KOPT-K1 (cell line): ENCODE measurements at regions not wholly inside any gene's neighbourhood (a gene's known extent, or its start where the extent isn't known, plus 50 kb on each side); places are given as distances from the start of the nearest gene placed in this dataset.

Experiments
- H3K27ac ChIP-seq: fragments of 200-600 bp; sonication (generic); 2 replicates; pipeline ENCODE4 v1.5.1; 2016; ENCODE audit warnings: antibody characterized with exemption, mild to moderate bottlenecking, low read depth, low read length; ENCODE audit not compliant: poor library complexity, severe bottlenecking
- H3K36me3 ChIP-seq: fragments of 200-600 bp; sonication (generic); 2 replicates; pipeline ENCODE4 v1.5.1; 2017; ENCODE audit warnings: antibody characterized with exemption, mild to moderate bottlenecking, low read length, moderate library complexity; ENCODE audit not compliant: insufficient read depth
- H3K9me3 ChIP-seq: fragments of 200-600 bp; sonication (generic); 2 replicates; pipeline ENCODE4 v1.5.1; 2017; ENCODE audit warnings: antibody characterized with exemption, low read length, mild to moderate bottlenecking; ENCODE audit not compliant: insufficient read depth, poor library complexity, severe bottlenecking

DNA sequence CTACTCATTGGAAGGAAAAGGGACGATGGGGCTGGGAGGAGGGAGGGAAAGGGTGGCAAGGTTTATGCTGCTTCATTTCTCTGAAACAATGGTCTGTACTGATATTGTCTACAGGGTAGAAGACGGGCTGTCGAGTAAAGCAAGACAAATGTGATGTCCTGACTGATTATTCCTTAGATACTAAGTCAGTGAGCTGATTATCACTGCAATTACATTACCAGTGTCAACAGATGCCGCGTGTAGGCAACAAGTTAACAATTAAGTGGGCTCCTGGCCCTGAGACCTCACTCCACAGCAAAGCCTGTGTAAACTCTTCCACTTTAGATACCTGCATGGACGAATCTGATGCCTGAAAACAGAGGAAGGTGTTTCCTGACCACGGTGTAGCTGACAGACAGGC lies 602.8 kb downstream of the IRX1 start:
- Histone ChIP-seq H3K27ac (no peak overlapping the region), H3K9me3 (no peaks in the 10 kb centered on the region)

DNA sequence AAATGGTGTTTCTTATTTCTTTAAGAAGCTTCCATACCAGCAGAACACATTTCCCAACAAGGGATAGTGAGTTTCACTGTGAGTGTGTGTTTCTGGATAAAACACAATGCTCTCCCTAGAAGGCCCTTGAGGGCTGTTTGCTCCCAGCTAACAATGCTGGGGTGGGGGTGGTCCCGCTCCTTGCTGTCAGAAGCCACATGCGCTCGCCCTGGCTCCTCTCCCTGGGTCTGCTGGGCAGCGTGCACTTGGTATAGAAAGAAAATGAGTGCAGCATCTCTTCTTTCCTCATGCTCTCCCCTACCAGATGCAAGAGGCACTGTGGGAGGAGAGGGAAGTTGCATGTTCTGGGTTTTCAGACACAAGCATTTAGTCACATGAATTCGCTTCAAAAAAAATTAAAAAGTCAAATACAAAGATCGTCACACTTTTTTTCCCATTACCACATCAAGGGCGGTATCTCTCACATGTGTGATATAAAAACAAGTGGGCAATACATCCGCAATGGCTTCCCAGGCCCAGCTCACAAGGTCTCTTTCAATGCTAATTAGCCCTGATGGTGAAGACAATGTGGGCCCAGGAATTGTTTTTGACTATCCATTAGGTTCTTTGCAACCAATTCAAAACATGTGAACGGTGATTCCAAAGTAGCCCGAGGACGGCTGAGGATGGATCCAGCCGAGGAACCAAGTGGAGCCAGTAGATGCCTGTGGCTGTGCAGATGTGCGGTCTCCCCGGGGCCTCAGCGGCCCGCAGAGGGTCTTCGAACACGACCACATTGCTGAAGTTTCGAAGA lies 603.6 kb downstream of the IRX1 start:
- H3K27ac ChIP-seq, result no peak overlapping the region
- no peaks in the 10 kb centered on the region for H3K36me3 ChIP-seq
- no peaks in the 10 kb centered on the region for H3K9me3 ChIP-seq

More for the DNA sequence above, 602.8 kb downstream of the IRX1 start:
- no peaks in the 10 kb centered on the region for H3K36me3 ChIP-seq

- H3K36me3 ChIP-seq, result no peaks in the 10 kb centered on the region
- H3K9me3 ChIP-seq, result no peaks in the 10 kb centered on the region
- no peak overlapping the region for H3K27ac ChIP-seq
Measured at GRCh38 chr5:4203146-4203545, 607.5 kb downstream of the IRX1 start.

DNA sequence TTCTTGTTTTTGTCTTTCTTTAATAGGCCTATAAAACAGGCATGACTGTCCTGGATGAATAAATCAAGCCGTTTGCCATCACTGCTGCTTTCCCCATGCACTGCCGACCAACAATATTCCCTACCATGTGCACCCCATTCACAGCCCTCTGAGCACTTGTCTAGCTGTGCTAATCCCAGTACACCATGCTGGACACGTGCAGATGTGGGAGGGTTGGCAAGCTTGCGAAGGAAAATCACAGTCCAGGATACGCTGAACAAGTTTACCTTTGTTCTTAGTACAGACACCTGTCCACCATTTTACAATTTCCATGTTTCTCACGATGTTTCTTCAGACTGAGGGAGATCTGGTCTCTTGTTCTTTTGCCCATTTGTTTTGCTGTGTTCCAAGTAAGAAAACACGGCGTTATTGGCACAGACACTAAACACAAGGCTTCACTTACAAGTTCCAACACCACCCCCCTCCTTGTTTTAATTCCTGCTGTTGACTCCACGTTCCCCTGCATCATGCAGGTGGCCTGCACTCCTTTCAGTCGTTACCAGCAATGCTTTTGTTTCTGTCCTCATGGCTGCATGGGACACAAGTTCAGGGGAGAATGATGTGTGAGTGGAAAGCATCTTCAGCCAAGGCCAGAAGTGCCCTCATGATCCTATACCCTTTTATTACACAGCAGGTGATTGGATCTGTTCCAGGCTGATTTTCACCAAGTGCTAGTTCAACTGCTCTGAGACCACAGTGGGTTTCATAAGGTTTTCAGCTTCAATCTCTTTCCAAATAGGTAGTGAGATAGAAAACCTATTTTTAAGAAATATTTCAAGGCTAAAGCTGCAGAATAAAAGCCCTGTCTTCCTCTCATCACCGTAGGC lies 608.9 kb downstream of the IRX1 start:
- no peaks in the 10 kb centered on the region for H3K9me3 ChIP-seq
- no peak overlapping the region for H3K27ac ChIP-seq
- H3K36me3 ChIP-seq, result no peaks in the 10 kb centered on the region

- no peaks in the 10 kb centered on the region for H3K36me3 ChIP-seq
- H3K27ac ChIP-seq, result no peak overlapping the region
- H3K9me3 ChIP-seq, result no peaks in the 10 kb centered on the region
Measured at GRCh38 chr5:4205398-4205797, 609.8 kb downstream of the IRX1 start.

- no peak overlapping the region for H3K27ac ChIP-seq
- no peaks in the 10 kb centered on the region for H3K36me3 ChIP-seq
- H3K9me3 ChIP-seq, result no peaks in the 10 kb centered on the region
Measured at GRCh38 chr5:4206127-4206526, 610.5 kb downstream of the IRX1 start.

DNA sequence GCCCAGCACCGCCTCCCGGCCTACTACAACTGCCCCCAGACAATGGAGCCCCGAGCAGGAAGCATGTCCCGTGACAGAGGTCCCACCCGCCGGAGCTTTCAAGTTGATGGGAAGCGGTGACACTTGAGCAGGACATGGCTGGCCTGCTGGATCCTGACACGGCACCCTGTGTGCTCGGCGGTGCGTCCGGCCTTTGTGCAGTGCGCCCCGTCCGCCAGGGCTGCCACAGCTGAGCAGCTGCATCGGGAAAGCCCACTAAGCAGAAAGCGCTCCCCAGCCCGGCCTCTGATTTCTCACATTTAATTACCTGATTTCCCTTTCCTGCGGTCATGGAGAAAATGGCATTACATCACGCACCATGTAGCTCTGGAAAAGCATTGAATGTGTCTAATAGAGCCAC lies 611.9 kb downstream of the IRX1 start:
- no peaks in the 10 kb centered on the region for H3K9me3 ChIP-seq
- no peaks in the 10 kb centered on the region for H3K36me3 ChIP-seq
- H3K27ac ChIP-seq, result no peak overlapping the region

- no peaks in the 10 kb centered on the region for H3K36me3 ChIP-seq
- no peaks in the 10 kb centered on the region for H3K9me3 ChIP-seq
- no peak overlapping the region for H3K27ac ChIP-seq
Measured at GRCh38 chr5:4208537-4208936, 612.9 kb downstream of the IRX1 start.

DNA sequence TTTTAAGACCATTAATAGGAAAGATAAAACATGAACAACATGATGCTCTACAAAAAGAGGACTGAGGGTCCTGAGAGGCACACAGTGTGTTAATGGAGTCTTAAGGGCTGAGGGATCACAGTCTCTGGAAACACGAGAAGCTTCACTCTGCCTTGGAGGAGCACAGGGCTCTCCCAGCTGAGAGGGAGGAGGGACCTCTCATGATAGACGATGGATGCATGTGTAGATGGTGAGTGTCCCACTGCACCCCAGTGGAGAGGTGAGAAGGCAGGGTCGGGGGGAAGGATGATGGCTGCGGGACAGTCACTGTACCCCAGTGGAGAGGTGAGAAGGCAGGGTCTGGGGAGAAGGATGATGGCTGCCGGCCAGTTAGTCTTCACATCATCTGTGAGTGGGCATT lies 613.4 kb downstream of the IRX1 start:
- H3K36me3 ChIP-seq, result no peaks in the 10 kb centered on the region
- no peaks in the 10 kb centered on the region for H3K9me3 ChIP-seq
- H3K27ac ChIP-seq, result no peak overlapping the region

DNA sequence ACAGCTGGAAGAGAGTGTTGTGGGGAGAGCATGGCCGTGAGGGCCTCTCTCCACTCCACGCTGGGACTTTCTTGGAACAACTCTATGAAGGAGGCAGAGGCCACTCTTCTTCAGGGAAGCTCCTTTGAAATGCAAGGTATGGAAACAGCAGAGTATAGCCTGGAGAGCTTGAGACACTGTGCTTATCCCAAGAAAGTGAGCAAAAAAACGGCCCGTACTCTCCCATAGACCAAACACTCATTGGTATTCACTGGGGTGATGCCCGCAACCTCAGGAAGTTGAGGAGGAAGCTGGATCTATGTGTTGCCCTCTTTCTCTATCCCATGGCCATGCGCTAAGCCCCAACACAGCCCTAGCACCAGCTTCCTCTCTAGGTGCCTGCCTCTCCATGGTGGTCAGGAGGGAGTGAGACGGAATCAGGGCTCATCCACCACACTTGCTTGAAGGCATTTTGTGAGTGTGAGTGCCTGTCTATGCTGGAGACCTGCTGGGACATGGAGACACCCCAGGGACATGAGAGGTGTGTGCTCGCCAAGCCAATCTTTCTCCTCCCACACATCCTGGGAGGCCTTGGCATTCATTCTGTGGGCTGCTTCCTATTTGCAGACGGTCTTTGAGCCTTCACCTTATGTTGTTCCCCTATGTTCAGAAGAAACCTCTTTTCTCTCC lies 616.6 kb downstream of the IRX1 start:
- Histone ChIP-seq H3K36me3 (no peaks in the 10 kb centered on the region), H3K9me3 (no peaks in the 10 kb centered on the region), H3K27ac (no peak overlapping the region)

DNA sequence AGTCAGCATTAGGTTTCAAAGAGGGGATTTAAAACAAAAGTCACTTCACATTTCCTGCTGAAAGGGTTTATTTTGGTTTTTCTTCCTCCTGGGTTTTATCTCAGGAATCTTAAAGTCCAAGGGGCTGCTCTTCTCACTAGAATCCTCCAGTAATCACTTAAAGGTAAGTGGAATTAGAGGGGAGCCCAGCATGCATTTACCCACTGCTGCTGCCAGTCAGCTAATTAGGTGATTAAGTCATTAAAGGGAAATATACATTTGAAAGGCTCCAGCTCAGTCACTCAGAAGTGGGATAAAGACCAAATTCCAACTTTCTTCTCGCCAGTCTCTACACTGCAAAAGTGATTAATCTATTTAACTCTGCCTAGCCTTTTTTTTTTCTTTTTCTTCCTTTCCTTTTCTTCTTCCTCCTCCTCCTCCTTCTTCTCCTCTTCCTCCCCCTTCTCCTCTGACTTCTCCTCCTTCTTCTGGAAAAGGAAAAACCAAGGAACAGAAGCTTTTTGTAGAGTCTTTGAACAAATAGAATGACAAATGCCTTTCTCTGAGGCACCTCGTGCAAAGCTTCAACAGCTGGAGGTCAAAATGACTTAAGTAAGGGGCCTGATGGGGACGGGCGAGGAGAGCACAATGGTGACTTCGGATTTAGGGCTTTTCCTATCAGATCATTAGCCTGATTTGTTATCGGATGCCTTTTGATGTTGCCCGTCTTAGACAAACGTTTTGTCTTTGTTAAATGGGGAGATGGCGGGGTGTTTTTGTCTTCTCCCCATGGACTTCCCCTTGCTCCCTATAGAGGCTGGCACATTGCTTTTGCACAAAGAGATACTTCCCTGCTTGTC lies 617.6 kb downstream of the IRX1 start:
- H3K27ac ChIP-seq, result no peak overlapping the region
- H3K36me3 ChIP-seq, result no peaks in the 10 kb centered on the region
- no peaks in the 10 kb centered on the region for H3K9me3 ChIP-seq

GRCh38 chr5:4215143-4215542 lies 619.5 kb downstream of the IRX1 start:
- Histone ChIP-seq H3K27ac (no peak overlapping the region), H3K9me3 (no peaks in the 10 kb centered on the region), H3K36me3 (no peaks in the 10 kb centered on the region)

DNA sequence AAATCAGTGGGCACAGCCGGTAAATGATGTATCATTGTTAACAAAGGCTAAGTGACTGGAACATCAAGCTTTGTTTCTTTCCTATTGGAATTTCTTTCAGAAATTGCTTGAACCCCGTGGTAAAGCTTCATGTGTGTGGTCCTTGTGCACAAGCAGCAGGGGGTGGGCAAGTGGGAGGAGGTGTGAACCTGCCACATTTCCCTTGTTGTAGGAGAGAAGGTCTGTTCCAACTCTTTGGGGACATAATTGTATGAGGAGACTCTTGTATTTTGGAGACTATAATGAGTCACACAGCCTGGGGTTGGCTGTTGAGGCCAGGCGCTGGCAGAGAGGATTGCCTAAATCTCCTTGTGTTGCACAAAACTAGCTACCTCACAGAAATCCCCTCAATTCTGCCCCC lies 620.5 kb downstream of the IRX1 start:
- Histone ChIP-seq H3K27ac (no peak overlapping the region), H3K9me3 (no peaks in the 10 kb centered on the region), H3K36me3 (no peaks in the 10 kb centered on the region)

DNA sequence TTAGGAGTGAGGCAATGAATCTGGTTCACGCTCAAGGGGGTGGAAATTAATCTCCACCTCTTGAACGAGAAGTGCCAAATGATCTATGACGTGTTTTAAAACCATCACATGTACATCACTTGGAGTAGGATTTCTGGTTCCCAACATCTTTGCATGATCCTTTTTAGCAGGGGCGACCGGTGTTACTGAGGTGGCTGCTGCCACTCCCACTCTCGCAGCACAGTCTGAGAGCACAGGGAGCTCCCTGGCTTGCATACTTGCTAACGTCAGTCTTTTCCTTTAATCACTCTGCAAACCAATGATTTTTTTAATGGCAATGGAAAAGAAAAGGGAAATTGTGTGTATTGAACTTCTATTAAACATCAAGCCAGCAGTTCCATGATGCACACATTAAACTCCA lies 624.4 kb downstream of the IRX1 start:
- H3K27ac ChIP-seq, result no peak overlapping the region

More for the DNA sequence above, 624.4 kb downstream of the IRX1 start:
- H3K36me3 ChIP-seq, result no peaks in the 10 kb centered on the region
- no peaks in the 10 kb centered on the region for H3K9me3 ChIP-seq
